ENCODE measurements at regions not wholly inside any gene's neighbourhood (a gene's known extent, or its start where the extent isn't known, plus 50 kb on each side); places are given as distances from the start of the nearest gene placed in this dataset.

DNA sequence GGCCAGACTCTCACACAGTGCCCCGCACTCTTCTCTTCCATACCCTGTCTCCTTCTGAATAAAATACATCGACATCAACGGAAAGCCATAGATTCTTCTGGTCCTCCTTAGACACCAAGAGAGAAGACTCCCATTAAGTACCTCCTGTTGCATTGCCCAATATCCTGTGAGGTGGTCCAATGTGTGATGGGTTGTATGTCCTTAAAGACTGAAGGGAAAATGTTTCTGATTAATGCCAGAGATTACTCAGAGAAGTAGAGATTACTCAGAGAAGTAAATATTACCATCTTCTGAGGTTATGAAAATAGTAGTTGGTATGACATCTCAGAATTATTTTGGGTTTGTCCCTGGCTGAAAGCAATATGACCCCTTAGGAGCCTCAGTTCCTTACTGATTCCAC is 60.8 kb upstream of the GALNT15 start:
- no peak for DNase-seq (ENCODE audit: low read depth in 3 of 3)

DNA sequence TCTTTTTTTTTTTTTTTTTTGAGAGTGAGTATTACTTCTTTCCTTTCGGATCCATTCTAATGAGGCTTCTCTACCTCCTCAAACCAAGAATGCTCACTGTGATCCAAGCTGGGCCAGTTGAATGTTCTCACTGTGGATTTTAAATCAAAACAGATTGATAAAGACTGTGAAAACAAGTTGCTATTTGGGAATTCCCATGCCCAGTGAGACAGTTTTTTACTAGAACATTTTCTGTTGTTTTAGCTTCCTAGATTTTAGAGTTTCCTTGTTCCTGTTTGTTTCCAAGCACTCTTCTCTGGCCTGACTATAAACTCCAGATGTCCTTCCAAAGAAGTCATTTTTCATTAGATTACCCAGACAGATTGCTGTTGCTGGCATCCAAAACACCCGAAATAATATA is 60.1 kb upstream of the GALNT15 start:
- no peak for DNase-seq (ENCODE audit: low read depth in 3 of 3)

DNA sequence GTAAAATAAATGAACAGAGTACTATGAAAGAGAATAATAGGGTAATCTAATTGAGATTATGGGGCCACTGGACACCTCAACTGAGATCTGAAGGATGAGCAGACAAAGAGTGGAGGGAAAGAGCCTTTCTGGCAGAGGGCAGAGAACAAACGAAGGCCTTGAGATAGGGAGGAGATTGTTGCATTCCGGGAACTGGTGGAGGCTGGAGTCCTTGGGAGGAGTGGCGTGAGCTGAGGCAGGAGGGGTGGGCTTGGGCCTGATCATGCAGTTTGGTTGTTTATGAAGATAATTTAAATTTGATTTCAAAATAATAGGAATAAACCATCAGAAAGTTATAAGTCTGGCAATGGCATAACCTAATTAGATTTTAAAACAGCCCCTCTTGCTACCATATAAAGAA is 59.5 kb upstream of the GALNT15 start:
- DNase-seq (ENCODE audit: low read depth in 3 of 3) = no peak

DNA sequence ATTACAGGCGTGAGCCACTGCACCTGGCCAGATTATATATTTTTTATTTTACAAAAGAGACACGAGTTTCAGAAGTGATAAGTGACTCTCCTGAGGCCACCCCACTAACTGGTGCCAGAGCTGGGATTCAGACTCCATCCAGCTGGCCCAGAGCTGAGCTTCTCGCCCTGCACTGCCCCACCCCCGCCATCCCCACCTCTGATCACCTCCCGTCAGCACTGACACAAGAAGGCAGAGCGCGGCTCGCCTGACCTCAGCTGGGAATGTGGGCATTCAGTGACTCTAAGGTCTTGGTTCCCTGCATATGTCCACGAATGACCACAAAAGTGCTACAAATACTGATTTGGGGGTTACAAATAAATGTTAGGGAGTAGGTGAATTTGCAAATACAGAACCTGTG is 56.1 kb upstream of the GALNT15 start:
- DNase-seq (ENCODE audit: low read depth in 3 of 3) = peak in 1 of 3 donors; percentile 1

DNA sequence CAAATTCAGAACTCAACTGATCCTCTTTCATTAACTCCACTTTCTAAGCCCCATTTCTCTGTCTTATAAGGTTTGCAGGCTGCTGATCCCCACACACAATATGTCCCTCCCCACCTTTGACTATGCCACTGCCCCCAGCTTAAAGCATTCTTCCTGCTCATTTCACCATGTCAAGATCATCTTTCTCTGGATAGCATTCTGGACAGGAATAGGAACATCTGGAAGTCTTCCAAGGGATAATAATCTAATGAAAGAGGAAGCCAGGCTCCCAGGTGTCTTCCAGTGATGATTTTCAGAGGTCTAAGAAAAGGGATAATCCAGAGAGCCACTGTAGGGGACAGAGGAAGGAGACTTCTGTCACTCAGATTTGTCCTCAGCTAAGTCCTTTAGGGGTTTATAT is 54.6 kb upstream of the GALNT15 start:
- no peak for DNase-seq (ENCODE audit: low read depth in 3 of 3)

DNA sequence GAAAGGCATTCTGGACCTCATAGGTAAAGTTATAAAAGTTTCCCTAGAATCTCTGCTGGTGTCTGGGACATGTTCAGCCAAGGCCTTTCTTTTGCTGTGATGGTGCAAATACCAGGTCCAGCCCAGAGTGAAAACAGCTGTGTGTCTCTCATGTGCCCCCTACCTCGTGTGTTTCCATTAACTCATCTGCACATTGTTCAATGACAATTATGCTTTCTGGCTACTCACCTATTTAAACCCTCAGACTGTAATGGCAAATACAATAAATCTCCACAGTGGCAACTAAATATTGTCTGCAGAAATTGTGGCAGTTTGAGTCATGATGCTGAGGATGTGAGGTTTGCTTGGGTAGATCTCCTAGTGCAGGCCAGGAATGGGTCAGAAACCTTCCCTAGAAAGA is 53.1 kb upstream of the GALNT15 start:
- DNase-seq (ENCODE audit: low read depth in 3 of 3) = no peak

DNA sequence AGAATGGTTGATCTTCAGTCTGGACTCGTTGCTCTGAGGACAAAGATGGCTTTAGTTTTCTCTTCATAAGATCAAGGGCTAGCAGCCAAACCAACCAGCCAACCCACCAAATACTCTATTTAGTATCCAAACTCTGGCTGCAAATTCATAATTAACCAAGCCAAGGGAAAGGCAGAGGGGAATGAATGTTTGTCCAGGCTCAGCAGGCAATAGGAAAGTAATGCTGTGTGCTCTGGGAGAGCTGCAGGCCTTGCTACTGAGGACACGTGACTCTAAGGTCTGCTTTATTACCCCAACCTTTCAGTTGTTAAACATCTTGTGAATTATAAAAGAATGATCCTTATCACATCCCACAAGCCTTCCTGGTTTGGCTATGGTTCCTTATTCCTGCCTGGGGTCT is 52.3 kb upstream of the GALNT15 start:
- DNase-seq (ENCODE audit: low read depth in 3 of 3) = no peak

DNA sequence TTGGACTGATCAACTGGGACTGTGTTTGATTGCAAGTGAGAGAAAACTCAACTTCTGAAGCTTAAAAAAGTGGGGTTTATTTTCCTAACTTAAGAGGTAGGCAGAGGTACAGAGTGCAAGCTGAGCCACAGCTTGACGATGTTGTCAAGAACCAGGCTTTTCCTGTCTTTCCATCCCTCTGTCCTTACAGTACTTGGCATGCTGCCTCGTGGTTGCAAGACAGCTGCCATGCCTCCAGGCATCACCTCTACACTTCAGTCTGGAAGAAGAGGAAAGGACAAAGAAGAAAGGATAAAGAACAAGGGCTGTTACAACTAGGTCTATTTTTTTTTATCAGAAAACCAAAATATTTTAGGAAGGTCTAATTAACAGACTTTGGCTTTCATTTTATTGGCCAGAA is 51.8 kb upstream of the GALNT15 start:
- no peak for DNase-seq (ENCODE audit: low read depth in 3 of 3)

DNA sequence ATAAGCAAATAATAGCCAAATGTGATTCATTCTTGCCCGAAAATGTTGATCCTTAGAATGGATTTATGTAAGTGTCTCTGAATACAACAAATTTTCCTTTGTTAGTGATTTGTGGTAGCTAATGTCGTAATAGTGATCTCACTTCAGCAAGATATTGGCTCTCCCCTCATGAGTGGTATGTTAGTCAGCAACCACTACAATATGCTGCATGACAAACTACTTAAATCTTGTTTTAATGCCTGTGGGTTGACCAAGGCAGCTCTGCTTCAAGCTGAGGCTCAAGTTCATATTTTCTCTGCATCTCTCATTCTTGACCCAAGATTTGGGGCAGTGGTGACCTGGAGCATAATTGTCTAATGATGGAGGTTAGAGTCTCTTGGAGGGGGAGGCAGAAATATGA is 49.8 kb upstream of the GALNT15 start:
- DNase-seq (ENCODE audit: low read depth in 3 of 3) = no peak
